Breast epithelium (tissue), 4 donors: ENCODE measurements at regions not wholly inside any gene's neighbourhood (a gene's known extent, or its start where the extent isn't known, plus 50 kb on each side); places are given as distances from the start of the nearest gene placed in this dataset.
A peak's percentile ranks its signal among the peaks of the same experiment; 100 is the strongest.

Source experiments
- DNase-seq, 2 donors: peaks; one replicate each; pipeline ENCODE4 v3.0.0-alpha.2; 2019; ENCODE audit warnings: low spot score in 2 of 2
- H3K27ac ChIP-seq, 2 donors: fragments of 200-600 bp; sonication (generic) in 1 of 2; one replicate each; pipeline ENCODE4 v1.5.1; 2016 to 2019; ENCODE audit warnings: mild to moderate bottlenecking in 1 of 2
- H3K27me3 ChIP-seq, 2 donors: fragments of 200-600 bp; sonication (generic) in 1 of 2; one replicate each; pipeline versions ENCODE4 v1.5.1 to v1.6.0; 2017 to 2019; ENCODE audit warnings: control low read depth in 1 of 2, mild to moderate bottlenecking in 1 of 2
- H3K36me3 ChIP-seq: fragments of 200-600 bp; one replicate; pipeline ENCODE4 v1.5.1; 2019
- H3K4me1 ChIP-seq, 2 donors: fragments of 200-600 bp; sonication (generic); one replicate each; pipeline ENCODE4 v1.5.1; 2016 to 2019; ENCODE audit warnings: control low read depth in 1 of 2
- H3K4me3 ChIP-seq, 3 donors: fragments of 200-600 bp; sonication (generic); 1 replicate in 2 of 3; 2 replicates in 1 of 3; pipeline ENCODE4 v1.5.1; 2016 to 2019; ENCODE audit warnings: mild to moderate bottlenecking in 3 of 3, moderate library complexity in 2 of 3
- H3K9me3 ChIP-seq, 2 donors: fragments of 200-600 bp; sonication (generic) in 1 of 2; one replicate each; pipeline ENCODE4 v1.5.1; 2016 to 2019; ENCODE audit warnings: control low read depth in 1 of 2
- POLR2A ChIP-seq: fragments of 450-650 bp; IDR thresholded peaks from one replicate; pipeline ENCODE4 v1.6.1; 2016; ENCODE audit warnings: antibody characterized with exemption, mild to moderate bottlenecking, moderate library complexity
- POLR2AphosphoS5 ChIP-seq, 3 donors: sonication (generic); formaldehyde crosslinking; IDR thresholded peaks; one replicate each; pipeline ENCODE4 v1.6.1; 2017; ENCODE audit warnings: antibody characterized with exemption in 3 of 3
- intact Hi-C: fragments of 100-400 bp; cut with DNase I; formaldehyde crosslinking; loops from one replicate; pipeline ENCODE4 v1.15.1; 2023; ENCODE audit warnings: low total_unique reads
- TF ChIP-seq, protein P1 (sequence below), 3 donors: fragments of 450-650 bp; IDR thresholded peaks; one replicate each; pipeline ENCODE4 v1.5.1; 2016 to 2017; ENCODE audit warnings: antibody characterized with exemption in 3 of 3, mild to moderate bottlenecking in 3 of 3, moderate library complexity in 3 of 3

DNA sequence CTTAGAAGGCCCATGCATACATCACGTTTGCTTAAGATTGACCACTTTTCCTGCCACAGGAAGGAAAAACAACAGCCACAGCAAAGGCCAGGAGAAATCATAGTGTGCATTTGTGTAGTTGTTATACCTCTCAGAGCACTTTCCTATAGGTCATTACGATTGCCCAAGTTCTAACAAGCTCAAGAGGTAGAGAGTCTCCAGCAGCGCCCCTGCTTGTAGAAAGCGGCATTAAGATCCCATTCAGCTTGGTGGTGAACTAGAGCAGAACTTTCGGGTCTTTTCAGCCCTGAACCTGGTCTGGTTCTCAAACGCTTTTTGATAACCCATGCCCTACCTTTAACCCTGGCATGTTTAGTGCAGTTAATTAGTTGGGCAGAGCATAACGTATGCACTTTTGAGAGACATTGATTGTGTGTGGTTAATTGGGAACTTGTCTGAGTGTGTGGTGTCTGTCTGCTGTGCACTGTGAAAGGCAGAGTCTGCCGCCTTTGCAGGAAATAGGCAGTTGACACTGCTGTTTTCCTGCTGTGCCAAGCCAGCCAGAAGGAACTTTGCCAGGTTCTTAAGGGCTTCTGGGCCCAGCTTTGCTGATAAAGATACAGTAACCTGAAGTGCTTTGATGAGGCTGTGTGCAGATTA lies 109.9 kb upstream of the CLMP start:
- H3K4me1 ChIP-seq, result peaks cover 0 to 3% of the 10 kb centered on the region in 2 donors
- no peak for DNase-seq
- H3K27ac ChIP-seq, result no peak overlapping the region
- intact Hi-C loops, result no loop called here
- H3K36me3 ChIP-seq, result no peaks in the 10 kb centered on the region
- H3K27me3 ChIP-seq, result no peaks in the 10 kb centered on the region
- TF ChIP-seq POLR2AphosphoS5 (IDR thresholded peaks at IDR 0.05), result no peak
- no peak overlapping the region for H3K4me3 ChIP-seq
- H3K9me3 ChIP-seq, result no peaks in the 10 kb centered on the region

DNA sequence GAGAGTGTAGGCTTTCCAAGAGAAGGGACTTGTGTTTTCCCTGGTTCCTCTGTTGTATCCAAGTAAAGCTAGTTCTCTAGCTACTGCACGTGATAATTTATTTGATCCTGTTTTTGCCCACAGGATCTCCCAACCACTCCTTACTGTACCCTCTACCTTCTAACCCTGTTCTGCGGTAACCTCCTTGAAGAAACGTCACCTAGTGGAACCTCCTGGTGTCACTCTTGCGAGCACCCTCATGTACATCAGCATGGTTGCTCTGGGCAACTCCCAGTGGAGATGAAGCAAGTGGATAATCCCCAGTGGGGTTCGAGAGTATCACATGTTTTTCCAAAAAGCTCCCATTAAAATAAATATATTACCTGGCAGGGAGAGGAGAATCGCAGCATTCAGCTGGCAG lies 108.9 kb upstream of the CLMP start:
- H3K27me3 ChIP-seq, result no peaks in the 10 kb centered on the region
- intact Hi-C loops, result no loop called here
- no peaks in the 10 kb centered on the region for H3K9me3 ChIP-seq
- no peak overlapping the region for H3K4me3 ChIP-seq
- DNase-seq, result no peak
- H3K36me3 ChIP-seq, result no peaks in the 10 kb centered on the region
- no peak for TF ChIP-seq POLR2A
- TF ChIP-seq, protein P1, sequence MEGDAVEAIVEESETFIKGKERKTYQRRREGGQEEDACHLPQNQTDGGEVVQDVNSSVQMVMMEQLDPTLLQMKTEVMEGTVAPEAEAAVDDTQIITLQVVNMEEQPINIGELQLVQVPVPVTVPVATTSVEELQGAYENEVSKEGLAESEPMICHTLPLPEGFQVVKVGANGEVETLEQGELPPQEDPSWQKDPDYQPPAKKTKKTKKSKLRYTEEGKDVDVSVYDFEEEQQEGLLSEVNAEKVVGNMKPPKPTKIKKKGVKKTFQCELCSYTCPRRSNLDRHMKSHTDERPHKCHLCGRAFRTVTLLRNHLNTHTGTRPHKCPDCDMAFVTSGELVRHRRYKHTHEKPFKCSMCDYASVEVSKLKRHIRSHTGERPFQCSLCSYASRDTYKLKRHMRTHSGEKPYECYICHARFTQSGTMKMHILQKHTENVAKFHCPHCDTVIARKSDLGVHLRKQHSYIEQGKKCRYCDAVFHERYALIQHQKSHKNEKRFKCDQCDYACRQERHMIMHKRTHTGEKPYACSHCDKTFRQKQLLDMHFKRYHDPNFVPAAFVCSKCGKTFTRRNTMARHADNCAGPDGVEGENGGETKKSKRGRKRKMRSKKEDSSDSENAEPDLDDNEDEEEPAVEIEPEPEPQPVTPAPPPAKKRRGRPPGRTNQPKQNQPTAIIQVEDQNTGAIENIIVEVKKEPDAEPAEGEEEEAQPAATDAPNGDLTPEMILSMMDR (IDR thresholded peaks at IDR 0.05), result no peak
- no peak for TF ChIP-seq POLR2AphosphoS5 (IDR thresholded peaks at IDR 0.05)
- H3K27ac ChIP-seq, result no peak overlapping the region
- H3K4me1 ChIP-seq, result peaks cover 0 to 3% of the 10 kb centered on the region in 2 donors

DNA sequence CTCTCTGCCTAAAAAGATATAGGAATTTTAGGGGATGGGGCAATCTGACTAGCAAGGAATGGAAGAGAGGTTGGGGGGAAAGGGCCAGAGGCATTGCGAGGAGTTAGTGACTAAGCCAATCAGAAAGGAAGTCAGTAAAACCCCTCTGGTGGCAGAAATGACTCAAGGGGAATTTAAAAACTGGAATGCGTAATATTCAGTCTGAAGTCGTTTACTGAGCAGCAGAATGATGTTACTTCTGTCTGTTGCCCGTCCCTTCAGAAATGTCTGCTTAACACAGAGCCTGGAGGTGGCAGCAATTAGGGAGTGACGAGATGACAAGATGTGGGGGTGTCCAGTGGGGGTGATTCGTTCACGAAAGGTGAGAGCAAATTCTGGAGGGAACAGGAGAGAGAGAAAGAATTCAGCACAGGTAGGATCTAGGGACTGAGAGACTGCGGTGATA lies 107.7 kb upstream of the CLMP start:
- H3K9me3 ChIP-seq, result no peaks in the 10 kb centered on the region
- DNase-seq, result no peak
- intact Hi-C loops, result no loop called here
- TF ChIP-seq POLR2A (no peak), POLR2AphosphoS5 (IDR thresholded peaks at IDR 0.05) (no peak)
- TF ChIP-seq, protein P1 (IDR thresholded peaks at IDR 0.05), result no peak
- H3K36me3 ChIP-seq, result no peaks in the 10 kb centered on the region
- H3K27ac ChIP-seq, result no peak overlapping the region
- H3K4me3 ChIP-seq, result no peak overlapping the region
- H3K27me3 ChIP-seq, result no peaks in the 10 kb centered on the region
- H3K4me1 ChIP-seq, result no peaks in the 10 kb centered on the region

DNA sequence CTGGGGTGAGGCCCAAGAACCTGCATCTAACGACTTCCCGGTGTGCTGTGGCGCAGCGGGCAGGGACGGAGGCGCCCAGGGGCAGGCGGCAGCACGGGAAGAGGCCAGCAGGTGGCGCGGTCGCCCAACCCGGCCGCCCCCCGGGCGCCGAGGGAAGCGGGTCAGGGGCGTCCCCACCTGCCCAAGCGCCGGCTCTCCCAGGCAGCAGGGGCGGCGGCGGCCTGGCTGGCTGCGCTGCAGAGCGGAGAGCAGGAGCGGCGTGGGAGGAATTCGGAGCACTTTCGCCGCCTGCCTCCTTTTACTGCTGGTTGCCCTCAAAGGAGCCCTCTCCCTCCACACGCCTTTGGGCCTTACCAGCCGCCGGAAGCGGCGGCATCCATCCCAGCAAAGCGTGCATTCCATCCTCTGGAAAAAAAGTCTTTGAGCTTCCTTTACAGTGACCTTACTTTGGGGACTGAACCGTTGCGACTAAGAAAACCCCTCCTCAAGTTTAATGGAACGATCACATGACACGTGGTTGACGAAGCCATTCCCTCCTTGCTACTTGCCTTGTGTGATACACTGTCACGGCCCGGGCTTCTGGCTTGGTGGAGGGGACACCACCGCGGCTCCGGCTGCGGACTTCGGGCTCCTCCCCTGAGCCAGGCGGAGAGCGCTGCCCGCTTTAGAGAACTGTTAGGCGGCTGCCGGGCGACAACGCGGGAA lies 106.8 kb upstream of the CLMP start:
- Histone ChIP-seq H3K36me3 (no peaks in the 10 kb centered on the region), H3K9me3 (no peaks in the 10 kb centered on the region), H3K27me3 (no peaks in the 10 kb centered on the region), H3K4me1 (no peaks in the 10 kb centered on the region), H3K4me3 (peak overlapping the region; percentile 37 to 59 (median 46)), H3K27ac (no peak overlapping the region)
- TF ChIP-seq, protein P1 (IDR thresholded peaks at IDR 0.05), result peak in 2 of 3 donors; percentile 39 to 88
- no peak for TF ChIP-seq POLR2A
- TF ChIP-seq POLR2AphosphoS5 (IDR thresholded peaks at IDR 0.05), result no peak
- intact Hi-C loops, result no loop called here
- peak in 1 of 2 donors; percentile 55 for DNase-seq

DNA sequence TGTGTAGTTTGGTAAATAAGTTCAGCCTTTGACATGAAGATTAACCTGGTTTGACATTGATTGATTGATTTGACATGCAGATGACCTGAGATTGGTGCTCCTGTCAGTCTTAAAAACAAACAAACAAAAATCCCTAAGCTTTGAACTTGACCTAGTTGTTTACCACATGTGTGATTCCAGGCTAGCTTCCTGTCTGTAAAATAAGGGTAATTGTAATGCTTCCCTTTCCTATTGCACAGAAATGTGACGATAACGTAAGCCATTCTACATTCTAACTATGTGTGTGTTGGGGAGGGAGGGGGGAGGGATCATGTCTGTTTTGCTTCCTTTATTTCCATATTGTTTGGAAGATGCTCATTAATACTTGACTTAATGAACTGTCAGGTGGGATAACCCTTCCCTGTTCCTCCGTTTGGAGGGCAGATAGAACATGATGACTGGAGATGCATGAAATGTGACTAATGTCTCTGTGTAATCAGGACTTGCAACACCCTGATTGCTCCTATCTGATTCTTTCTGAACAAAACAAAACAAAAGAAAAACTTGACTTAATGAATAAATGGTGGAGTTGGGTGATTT lies 106.1 kb upstream of the CLMP start:
- no peaks in the 10 kb centered on the region for H3K9me3 ChIP-seq
- intact Hi-C loops, result no loop called here
- no peak overlapping the region for H3K27ac ChIP-seq
- peak overlapping the region in 2 of 3 donors; percentile 46 to 59 for H3K4me3 ChIP-seq
- no peaks in the 10 kb centered on the region for H3K4me1 ChIP-seq
- DNase-seq, result no peak
- TF ChIP-seq POLR2A (no peak), POLR2AphosphoS5 (IDR thresholded peaks at IDR 0.05) (no peak)
- TF ChIP-seq, protein P1 (IDR thresholded peaks at IDR 0.05), result no peak
- H3K36me3 ChIP-seq, result no peaks in the 10 kb centered on the region
- H3K27me3 ChIP-seq, result no peaks in the 10 kb centered on the region
